HepG2 (cell line): ENCODE measurements at regions not wholly inside any gene's neighbourhood (a gene's known extent, or its start where the extent isn't known, plus 50 kb on each side); places are given as distances from the start of the nearest gene placed in this dataset.

Source experiments
- ATAC-seq: fragments of 200-7000 bp; cut with Tn5 transposase; 3 replicates; pipeline ENCODE4 v1.9.1; 2020; ENCODE audit warnings: mild to moderate bottlenecking, moderate library complexity
- BruUV-seq: library from RNA; stranded (reverse); fragments of 400-500 nt; replicated peaks from 2 replicates; lab custom pipeline; 2021; lab: Mats Ljungman, UMichigan
- CTCF ChIA-PET: fragments of 300-600 bp; formaldehyde crosslinking; extraction: SDS; loops from one replicate; lab custom pipeline; 2021; ENCODE audit warnings: low total read pairs, inconsistent platforms, low intra/inter-chr PET ratio; lab: Yijun Ruan, JAX
- POLR2A ChIA-PET: fragments of 350-600 bp; sonication (Branson Sonifier 250); formaldehyde crosslinking; loops from one replicate; lab custom pipeline; 2020; ENCODE audit warnings: antibody characterized with exemption, inconsistent platforms; lab: Yijun Ruan, JAX
- DNase-seq: peaks from one replicate; pipeline ENCODE4 v3.0.0-alpha.2; 2015; ENCODE audit warnings: low spot score
- FAIRE-seq: peaks from 3 replicates; lab custom pipeline; 2011; peaks lifted over from hg19 to GRCh38; lab: Jason Lieb, UNC
- H2AFZ ChIP-seq: one replicate; pipeline ENCODE4 v1.6.1; 2011; ENCODE audit warnings: low read length, inconsistent platforms
- H3K27ac ChIP-seq: fragments of 300-600 bp; 3 replicates; pipeline ENCODE4 v1.8.0; 2011; ENCODE audit warnings: mixed run types, mild to moderate bottlenecking, mixed read lengths, low read length, inconsistent platforms; ENCODE audit not compliant: insufficient read depth; ENCODE audit errors: extremely low read length
- H3K27me3 ChIP-seq, 2 experiments: fragments of 200-600 bp in 1 of 2; 2 replicates in 1 of 2; 3 replicates in 1 of 2; pipeline versions ENCODE4 v1.6.0 to v1.8.0; 2011; ENCODE audit warnings: low read length in 2 of 2, mild to moderate bottlenecking in 2 of 2, moderate library complexity in 2 of 2, inconsistent platforms in 1 of 2; ENCODE audit not compliant: insufficient read depth in 2 of 2, control insufficient read depth in 1 of 2
- H3K36me3 ChIP-seq, 2 experiments: fragments of 200-600 bp in 1 of 2; replicated peaks in 1 of 2; 2 replicates in 1 of 2; 3 replicates in 1 of 2; pipeline versions ENCODE4 v1.5.1 to v1.8.0; 2011; ENCODE audit warnings: low read length in 2 of 2, inconsistent platforms in 1 of 2; ENCODE audit not compliant: insufficient read depth in 2 of 2, control insufficient read depth in 1 of 2
- H3K4me1 ChIP-seq: 2 replicates; pipeline ENCODE4 v1.5.1; 2012; ENCODE audit warnings: low read length, inconsistent platforms; ENCODE audit not compliant: insufficient read depth
- H3K4me2 ChIP-seq: 2 replicates; pipeline ENCODE4 v1.6.0; 2011; ENCODE audit warnings: low read depth, low read length, inconsistent platforms
- H3K4me3 ChIP-seq, 3 experiments: fragments of 200-600 bp in 1 of 3; sonication (generic), shearing (Covaris generic) in 1 of 3; replicated peaks in 1 of 3; 2 replicates each; pipeline ENCODE4 v1.5.1; 2011 to 2016; ENCODE audit warnings: low read length in 3 of 3, inconsistent platforms in 2 of 3, low read depth in 2 of 3, mild to moderate bottlenecking in 2 of 3, control low read depth in 1 of 3, mixed read lengths in 1 of 3; ENCODE audit not compliant: insufficient read depth in 1 of 3
- H3K79me2 ChIP-seq: one replicate; pipeline ENCODE4 v1.6.1; 2011; ENCODE audit warnings: low read length, inconsistent platforms; ENCODE audit not compliant: insufficient read depth
- H3K9ac ChIP-seq: 2 replicates; pipeline ENCODE4 v1.6.0; 2011; ENCODE audit warnings: mild to moderate bottlenecking, low read depth, low read length, inconsistent platforms; ENCODE audit not compliant: insufficient read depth
- H3K9me3 ChIP-seq: 2 replicates; pipeline ENCODE4 v1.5.1; 2012; ENCODE audit warnings: mild to moderate bottlenecking, low read length
- H4K20me1 ChIP-seq: 2 replicates; pipeline ENCODE4 v1.6.0; 2011; ENCODE audit warnings: inconsistent platforms, mild to moderate bottlenecking, low read length, moderate library complexity; ENCODE audit not compliant: insufficient read depth
- ARHGAP35 ChIP-seq: sonication (generic); formaldehyde crosslinking; IDR thresholded peaks from 2 replicates; pipeline ENCODE4 v1.9.0; 2022; ENCODE audit warnings: mild to moderate bottlenecking, inconsistent platforms, moderate library complexity, missing genetic modification reagents, borderline replicate concordance
- HNF4A ChIP-seq: sonication (generic); formaldehyde crosslinking; IDR thresholded peaks from 2 replicates; pipeline ENCODE4 v1.4.0; 2020; ENCODE audit warnings: missing genetic modification reagents
- HOXD1 ChIP-seq: sonication (generic); formaldehyde crosslinking; IDR thresholded peaks from 2 replicates; pipeline ENCODE4 v1.5.0; 2020; ENCODE audit warnings: missing genetic modification reagents
- NR0B2 ChIP-seq: sonication (generic); formaldehyde crosslinking; IDR thresholded peaks from 2 replicates; pipeline ENCODE4 v1.4.0; 2020; ENCODE audit warnings: mild to moderate bottlenecking, missing genetic modification reagents
- TOPORS ChIP-seq: sonication (generic); formaldehyde crosslinking; IDR thresholded peaks from 2 replicates; pipeline ENCODE4 v1.8.0; 2023; ENCODE audit warnings: mild to moderate bottlenecking, missing genetic modification reagents
- ZFY ChIP-seq: sonication (generic); formaldehyde crosslinking; IDR thresholded peaks from 2 replicates; pipeline ENCODE4 v1.4.0; 2020; ENCODE audit warnings: missing genetic modification reagents
- ZZZ3 ChIP-seq: sonication (generic); formaldehyde crosslinking; IDR thresholded peaks from 2 replicates; pipeline ENCODE4 v1.4.0; 2020; ENCODE audit warnings: missing genetic modification reagents, mild to moderate bottlenecking, borderline replicate concordance
- WGBS: methylation state at CpG from one replicate; pipeline ENCODE4 v1.1.6; 2017; ENCODE audit warnings: low lambda C conversion rate; 5-methylcytosine and 5-hydroxymethylcytosine counted together
- in situ Hi-C: cut with HindIII; loops from 2 replicates; pipeline ENCODE4 v1.10.0; 2017; ENCODE audit warnings: low pct_unique_long_range_greater_than_20kb; ENCODE audit not compliant: extremely low pct_ligation_motif_present
- intact Hi-C: fragments of 100-400 bp; cut with micrococcal nuclease; formaldehyde crosslinking; loops from one replicate; pipeline ENCODE4 v1.10.0; 2022; ENCODE audit not compliant: unreplicated experiment
- TF ChIP-seq, protein P1 (sequence below): sonication (generic); formaldehyde crosslinking; IDR thresholded peaks from 2 replicates; pipeline ENCODE4 v1.4.0; 2020; ENCODE audit warnings: missing genetic modification reagents
- TF ChIP-seq, protein P2 (sequence below): sonication (generic); formaldehyde crosslinking; IDR thresholded peaks from 2 replicates; pipeline ENCODE4 v1.4.0; 2020; ENCODE audit warnings: missing genetic modification reagents, borderline replicate concordance

GRCh38 chr1:10897981-10898728 is 101.7 kb upstream of the CASZ1 start:
- no peak for DNase-seq
- H3K4me3 ChIP-seq = no peak overlapping the region; a peak in 1 of 6 replicates
- no peaks in the 10 kb centered on the region for H3K79me2 ChIP-seq
- no TSS peak for BruUV-seq
- in situ Hi-C loops = no loop called here
- TF ChIP-seq, protein P1, sequence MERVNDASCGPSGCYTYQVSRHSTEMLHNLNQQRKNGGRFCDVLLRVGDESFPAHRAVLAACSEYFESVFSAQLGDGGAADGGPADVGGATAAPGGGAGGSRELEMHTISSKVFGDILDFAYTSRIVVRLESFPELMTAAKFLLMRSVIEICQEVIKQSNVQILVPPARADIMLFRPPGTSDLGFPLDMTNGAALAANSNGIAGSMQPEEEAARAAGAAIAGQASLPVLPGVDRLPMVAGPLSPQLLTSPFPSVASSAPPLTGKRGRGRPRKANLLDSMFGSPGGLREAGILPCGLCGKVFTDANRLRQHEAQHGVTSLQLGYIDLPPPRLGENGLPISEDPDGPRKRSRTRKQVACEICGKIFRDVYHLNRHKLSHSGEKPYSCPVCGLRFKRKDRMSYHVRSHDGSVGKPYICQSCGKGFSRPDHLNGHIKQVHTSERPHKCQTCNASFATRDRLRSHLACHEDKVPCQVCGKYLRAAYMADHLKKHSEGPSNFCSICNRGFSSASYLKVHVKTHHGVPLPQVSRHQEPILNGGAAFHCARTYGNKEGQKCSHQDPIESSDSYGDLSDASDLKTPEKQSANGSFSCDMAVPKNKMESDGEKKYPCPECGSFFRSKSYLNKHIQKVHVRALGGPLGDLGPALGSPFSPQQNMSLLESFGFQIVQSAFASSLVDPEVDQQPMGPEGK (CRISPR knock-in tag) = peak; percentile 30; the same call in 1 of the 2 replicates
- peak; percentile 28; the same call in 1 of the 2 replicates for TF ChIP-seq HNF4A (CRISPR knock-in tag)
- TF ChIP-seq ZFY = peak; percentile 21; the same call in 1 of the 2 replicates
- 0 out of 2 replicates have a peak, but pooled peaks have one; percentile 31 for TF ChIP-seq NR0B2
- TF ChIP-seq, protein P2, sequence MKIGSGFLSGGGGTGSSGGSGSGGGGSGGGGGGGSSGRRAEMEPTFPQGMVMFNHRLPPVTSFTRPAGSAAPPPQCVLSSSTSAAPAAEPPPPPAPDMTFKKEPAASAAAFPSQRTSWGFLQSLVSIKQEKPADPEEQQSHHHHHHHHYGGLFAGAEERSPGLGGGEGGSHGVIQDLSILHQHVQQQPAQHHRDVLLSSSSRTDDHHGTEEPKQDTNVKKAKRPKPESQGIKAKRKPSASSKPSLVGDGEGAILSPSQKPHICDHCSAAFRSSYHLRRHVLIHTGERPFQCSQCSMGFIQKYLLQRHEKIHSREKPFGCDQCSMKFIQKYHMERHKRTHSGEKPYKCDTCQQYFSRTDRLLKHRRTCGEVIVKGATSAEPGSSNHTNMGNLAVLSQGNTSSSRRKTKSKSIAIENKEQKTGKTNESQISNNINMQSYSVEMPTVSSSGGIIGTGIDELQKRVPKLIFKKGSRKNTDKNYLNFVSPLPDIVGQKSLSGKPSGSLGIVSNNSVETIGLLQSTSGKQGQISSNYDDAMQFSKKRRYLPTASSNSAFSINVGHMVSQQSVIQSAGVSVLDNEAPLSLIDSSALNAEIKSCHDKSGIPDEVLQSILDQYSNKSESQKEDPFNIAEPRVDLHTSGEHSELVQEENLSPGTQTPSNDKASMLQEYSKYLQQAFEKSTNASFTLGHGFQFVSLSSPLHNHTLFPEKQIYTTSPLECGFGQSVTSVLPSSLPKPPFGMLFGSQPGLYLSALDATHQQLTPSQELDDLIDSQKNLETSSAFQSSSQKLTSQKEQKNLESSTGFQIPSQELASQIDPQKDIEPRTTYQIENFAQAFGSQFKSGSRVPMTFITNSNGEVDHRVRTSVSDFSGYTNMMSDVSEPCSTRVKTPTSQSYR (CRISPR knock-in tag) = peak; percentile 40; the same call in 1 of the 2 replicates
- TF ChIP-seq HOXD1 (CRISPR knock-in tag) = 0 out of 2 replicates have a peak, but pooled peaks have one; percentile 35
- no peak for TF ChIP-seq ARHGAP35 (CRISPR knock-in tag)
- no peak for TF ChIP-seq ZZZ3 (CRISPR knock-in tag)
- no peak for TF ChIP-seq TOPORS
- ChIA-PET POLR2A (interaction anchor here (1.1 kb wide), 1 partner anchor 39 kb away, joined by 3 read pairs; no protein-coding TSS in a partner anchor), CTCF (no interaction called here)
- H3K36me3 ChIP-seq = no peaks in the 10 kb centered on the region
- no peak overlapping the region for H3K27ac ChIP-seq
- peak; percentile 55 for ATAC-seq
- no peak overlapping the region for H2AFZ ChIP-seq
- no peaks in the 10 kb centered on the region for H3K9me3 ChIP-seq
- no peaks in the 10 kb centered on the region for H4K20me1 ChIP-seq
- H3K4me2 ChIP-seq = peak overlapping the region; percentile 27; the same call in 1 of the 2 replicates
- H3K9ac ChIP-seq = no peak overlapping the region
- no peak for FAIRE-seq
- peaks cover 0 to 24% of the 10 kb centered on the region in 2 experiments; a peak in 3 of 5 replicates for H3K27me3 ChIP-seq
- intact Hi-C loops = no loop called here
- WGBS = 13% methylated on average over 5 of the region's 17 CpGs
- H3K4me1 ChIP-seq = peaks cover 55% of the 10 kb centered on the region
